ENCODE measurements at regions not wholly inside any gene's neighbourhood (a gene's known extent, or its start where the extent isn't known, plus 50 kb on each side); places are given as distances from the start of the nearest gene placed in this dataset.

- Histone ChIP-seq H3K36me3 (no peaks in the 10 kb centered on the region), H3K27me3 (no peaks in the 10 kb centered on the region), H3K4me1 (no peaks in the 10 kb centered on the region), H3K9me3 (no peaks in the 10 kb centered on the region), H3K4me3 (ENCODE audit: low read depth, low read length) (no peak overlapping the region)
- TF ChIP-seq CTCF (IDR thresholded peaks at IDR 0.05; ENCODE audit: low read depth, low read length), result no peak
- no peak for DNase-seq
Measured at GRCh38 chr10:29858702-29859267, 200.6 kb downstream of the JCAD start.

- TF ChIP-seq CTCF (IDR thresholded peaks at IDR 0.05; ENCODE audit: low read depth, low read length), result peak; percentile 51
- Histone ChIP-seq H3K36me3 (no peaks in the 10 kb centered on the region), H3K27me3 (no peaks in the 10 kb centered on the region), H3K4me3 (ENCODE audit: low read depth, low read length) (no peak overlapping the region), H3K9me3 (no peaks in the 10 kb centered on the region), H3K4me1 (no peaks in the 10 kb centered on the region)
- peak; percentile 26 for DNase-seq
Measured at GRCh38 chr10:29857843-29858701, 201.3 kb downstream of the JCAD start.

- no peak for DNase-seq
- Histone ChIP-seq H3K9me3 (no peaks in the 10 kb centered on the region), H3K36me3 (no peaks in the 10 kb centered on the region), H3K4me3 (ENCODE audit: low read depth, low read length) (no peak overlapping the region), H3K4me1 (no peaks in the 10 kb centered on the region), H3K27me3 (no peaks in the 10 kb centered on the region)
- no peak for TF ChIP-seq CTCF (IDR thresholded peaks at IDR 0.05; ENCODE audit: low read depth, low read length)
Measured at GRCh38 chr10:29856295-29856694, 203.1 kb downstream of the JCAD start.

- Histone ChIP-seq H3K36me3 (no peaks in the 10 kb centered on the region), H3K4me1 (no peaks in the 10 kb centered on the region)
Measured at GRCh38 chr10:29853913-29854312, 205.5 kb downstream of the JCAD start.

GRCh38 chr10:29851241-29851640 lies 208.1 kb downstream of the JCAD start:
- TF ChIP-seq CTCF (IDR thresholded peaks at IDR 0.05; ENCODE audit: low read depth, low read length), result no peak
- H3K27me3 ChIP-seq, result no peaks in the 10 kb centered on the region
- no peaks in the 10 kb centered on the region for H3K36me3 ChIP-seq
- no peak for DNase-seq
- H3K4me1 ChIP-seq, result no peaks in the 10 kb centered on the region
- no peak overlapping the region for H3K4me3 ChIP-seq (ENCODE audit: low read depth, low read length)
- H3K9me3 ChIP-seq, result no peaks in the 10 kb centered on the region

More at GRCh38 chr10:29853913-29854312, 205.5 kb downstream of the JCAD start:
- DNase-seq, result no peak
- no peaks in the 10 kb centered on the region for H3K27me3 ChIP-seq
- H3K4me3 ChIP-seq (ENCODE audit: low read depth, low read length), result no peak overlapping the region
- H3K9me3 ChIP-seq, result no peaks in the 10 kb centered on the region
- no peak for TF ChIP-seq CTCF (IDR thresholded peaks at IDR 0.05; ENCODE audit: low read depth, low read length)

- no peaks in the 10 kb centered on the region for H3K27me3 ChIP-seq
Measured at GRCh38 chr10:29850371-29850770, 209.0 kb downstream of the JCAD start.

More at GRCh38 chr10:29850371-29850770, 209.0 kb downstream of the JCAD start:
- Histone ChIP-seq H3K4me1 (no peaks in the 10 kb centered on the region), H3K9me3 (no peaks in the 10 kb centered on the region), H3K4me3 (ENCODE audit: low read depth, low read length) (no peak overlapping the region), H3K36me3 (no peaks in the 10 kb centered on the region)
- no peak for TF ChIP-seq CTCF (IDR thresholded peaks at IDR 0.05; ENCODE audit: low read depth, low read length)
- DNase-seq, result no peak
